ENCODE measurements at regions not wholly inside any gene's neighbourhood (a gene's known extent, or its start where the extent isn't known, plus 50 kb on each side); places are given as distances from the start of the nearest gene placed in this dataset.
"Not testable (repeated sequence)": the region's sequence is repeated elsewhere in the genome, so short reads cannot be mapped to it uniquely, and the experiment has no call there.

DNA sequence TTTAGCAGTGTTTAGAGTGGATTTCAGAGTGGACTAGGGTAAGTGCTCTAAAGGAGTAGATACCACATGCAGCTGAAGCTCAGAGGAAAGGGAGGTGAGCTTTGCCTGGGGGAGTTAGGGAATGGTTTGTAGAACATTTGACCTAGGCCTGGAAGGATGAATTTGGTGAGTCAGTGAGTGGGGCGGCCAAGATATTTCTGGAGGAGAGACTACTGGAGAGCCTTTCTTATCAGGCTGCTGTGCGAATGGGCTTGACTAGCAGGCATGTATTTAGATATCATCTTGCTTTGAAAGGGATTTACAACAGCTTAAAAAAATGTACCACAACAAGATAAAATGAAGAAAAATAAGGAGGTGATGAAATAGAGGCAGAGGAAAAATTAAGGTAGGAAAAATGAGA is 77.8 kb upstream of the ROPN1 start:
- not testable (repeated sequence) for H3K4me3 ChIP-seq (ENCODE audit: extremely low read depth, insufficient read depth, low read length, poor library complexity, severe bottlenecking); H3K36me3 ChIP-seq (ENCODE audit: control insufficient read depth, insufficient read depth, low read length); H3K9me3 ChIP-seq (ENCODE audit: control insufficient read depth, low read length); H3K4me1 ChIP-seq (ENCODE audit: control insufficient read depth, insufficient read depth, low read length, poor library complexity, severe bottlenecking)
- WGBS, 2 experiments (ENCODE audit: insufficient coverage in 2 of 2), result no CpG with 5 or more reads among the region's 2 CpGs
- peak overlapping the region; percentile 29 for H3K27ac ChIP-seq (ENCODE audit: low read depth, low read length, severe bottlenecking)

DNA sequence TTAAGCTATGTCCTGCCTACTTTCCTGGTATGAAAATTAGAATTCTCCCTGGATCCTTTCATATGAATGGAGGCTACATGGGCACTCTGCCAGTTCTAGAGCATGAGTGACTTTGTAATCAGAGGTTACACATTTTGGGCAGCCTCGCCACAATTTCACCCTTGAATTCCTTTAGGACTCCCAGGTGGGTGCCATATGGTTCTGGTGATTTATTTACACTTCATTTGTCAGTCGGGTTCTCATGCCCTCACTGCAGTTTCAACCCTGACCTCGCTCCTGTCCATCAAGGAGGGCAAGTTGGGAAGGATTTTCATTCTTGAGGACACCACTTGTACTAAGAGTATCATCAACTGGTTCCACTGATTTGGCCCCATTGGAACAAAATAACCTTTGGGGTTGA is 83.2 kb upstream of the ROPN1 start:
- not testable (repeated sequence) for H3K36me3 ChIP-seq (ENCODE audit: control insufficient read depth, insufficient read depth, low read length); H3K27ac ChIP-seq (ENCODE audit: low read depth, low read length, severe bottlenecking); H3K9me3 ChIP-seq (ENCODE audit: control insufficient read depth, low read length); H3K4me1 ChIP-seq (ENCODE audit: control insufficient read depth, insufficient read depth, low read length, poor library complexity, severe bottlenecking); H3K4me3 ChIP-seq (ENCODE audit: extremely low read depth, insufficient read depth, low read length, poor library complexity, severe bottlenecking)
- 86% methylated on average over 1 of the region's 3 CpGs; no CpG with 5 or more reads in 1 of the 2 experiments for WGBS, 2 experiments (ENCODE audit: insufficient coverage in 2 of 2)

GRCh38 chr3:124075753-124076152 is 83.8 kb upstream of the ROPN1 start:
- 96 to 99% methylated on average over 8 of the region's 9 CpGs for WGBS, 2 experiments (ENCODE audit: insufficient coverage in 2 of 2)
- H3K27ac ChIP-seq (ENCODE audit: low read depth, low read length, severe bottlenecking), result no peak overlapping the region

DNA sequence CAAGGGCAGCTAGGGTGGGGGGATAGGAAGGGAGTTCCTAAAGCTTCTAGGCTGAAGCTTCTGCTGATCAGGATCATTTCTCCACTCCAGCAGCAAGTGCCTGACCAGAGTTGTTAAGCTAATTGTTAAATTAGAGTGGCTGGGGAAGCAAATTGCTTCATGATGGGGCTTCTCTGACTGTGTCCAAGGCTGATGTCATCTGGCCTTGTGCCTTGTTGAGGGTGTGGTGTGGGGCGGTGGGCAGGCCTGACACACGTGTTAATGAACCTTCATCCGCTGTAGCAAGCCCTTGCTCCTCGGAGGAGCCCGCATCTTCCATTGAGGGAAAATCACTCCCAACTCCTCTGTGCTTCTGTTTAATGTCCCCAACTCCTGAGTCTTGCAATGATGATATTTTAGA is 84.3 kb upstream of the ROPN1 start:
- 98 to 100% methylated on average over 5 of the region's 5 CpGs for WGBS, 2 experiments (ENCODE audit: insufficient coverage in 2 of 2)
- H3K4me3 ChIP-seq (ENCODE audit: extremely low read depth, insufficient read depth, low read length, poor library complexity, severe bottlenecking), result no peak overlapping the region
- H3K9me3 ChIP-seq (ENCODE audit: control insufficient read depth, low read length), result no peaks in the 10 kb centered on the region
- H3K36me3 ChIP-seq (ENCODE audit: control insufficient read depth, insufficient read depth, low read length), result no peaks in the 10 kb centered on the region
- H3K27ac ChIP-seq (ENCODE audit: low read depth, low read length, severe bottlenecking), result no peak overlapping the region
- H3K4me1 ChIP-seq (ENCODE audit: control insufficient read depth, insufficient read depth, low read length, poor library complexity, severe bottlenecking), result no peaks in the 10 kb centered on the region

More at GRCh38 chr3:124075753-124076152, 83.8 kb upstream of the ROPN1 start:
- no peaks in the 10 kb centered on the region for H3K4me1 ChIP-seq (ENCODE audit: control insufficient read depth, insufficient read depth, low read length, poor library complexity, severe bottlenecking)
- no peaks in the 10 kb centered on the region for H3K9me3 ChIP-seq (ENCODE audit: control insufficient read depth, low read length)
- no peak overlapping the region for H3K4me3 ChIP-seq (ENCODE audit: extremely low read depth, insufficient read depth, low read length, poor library complexity, severe bottlenecking)
- H3K36me3 ChIP-seq (ENCODE audit: control insufficient read depth, insufficient read depth, low read length), result no peaks in the 10 kb centered on the region

GRCh38 chr3:124078953-124079911 is 87.3 kb upstream of the ROPN1 start:
- Histone ChIP-seq H3K4me3 (ENCODE audit: extremely low read depth, insufficient read depth, low read length, poor library complexity, severe bottlenecking) (no peak overlapping the region), H3K27ac (ENCODE audit: low read depth, low read length, severe bottlenecking) (peak overlapping the region; percentile 33), H3K9me3 (ENCODE audit: control insufficient read depth, low read length) (no peaks in the 10 kb centered on the region), H3K36me3 (ENCODE audit: control insufficient read depth, insufficient read depth, low read length) (no peaks in the 10 kb centered on the region), H3K4me1 (ENCODE audit: control insufficient read depth, insufficient read depth, low read length, poor library complexity, severe bottlenecking) (no peaks in the 10 kb centered on the region)
- 52 to 60% methylated on average over 3 of the region's 4 CpGs for WGBS, 2 experiments (ENCODE audit: insufficient coverage in 2 of 2)

GRCh38 chr3:124079912-124080276 is 88.0 kb upstream of the ROPN1 start:
- Histone ChIP-seq H3K4me3 (ENCODE audit: extremely low read depth, insufficient read depth, low read length, poor library complexity, severe bottlenecking) (no peak overlapping the region), H3K36me3 (ENCODE audit: control insufficient read depth, insufficient read depth, low read length) (no peaks in the 10 kb centered on the region), H3K9me3 (ENCODE audit: control insufficient read depth, low read length) (no peaks in the 10 kb centered on the region), H3K4me1 (ENCODE audit: control insufficient read depth, insufficient read depth, low read length, poor library complexity, severe bottlenecking) (no peaks in the 10 kb centered on the region), H3K27ac (ENCODE audit: low read depth, low read length, severe bottlenecking) (no peak overlapping the region)
- WGBS, 2 experiments (ENCODE audit: insufficient coverage in 2 of 2), result no CpG with 5 or more reads among the region's 2 CpGs

DNA sequence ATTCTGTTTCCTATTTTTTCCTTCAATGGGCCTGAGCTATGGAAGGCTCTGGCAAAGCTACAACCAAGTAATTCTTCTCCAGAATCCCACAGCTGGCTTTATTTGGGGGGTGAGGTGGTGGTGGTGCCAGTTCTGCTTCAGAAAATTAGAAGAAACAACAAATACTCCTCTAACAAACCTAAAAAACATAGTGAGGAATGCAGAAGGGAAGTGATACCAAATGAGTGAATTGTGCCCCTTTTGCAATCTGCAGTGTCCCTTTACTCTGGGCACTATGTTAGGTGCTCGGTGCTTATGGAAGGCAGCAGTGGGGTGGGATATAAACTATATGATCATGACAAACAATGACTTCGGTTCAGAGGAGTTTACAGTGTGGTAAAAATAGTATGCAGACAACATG is 90.4 kb upstream of the ROPN1 start:
- Histone ChIP-seq H3K27ac (ENCODE audit: low read depth, low read length, severe bottlenecking) (no peak overlapping the region), H3K36me3 (ENCODE audit: control insufficient read depth, insufficient read depth, low read length) (no peaks in the 10 kb centered on the region), H3K9me3 (ENCODE audit: control insufficient read depth, low read length) (no peaks in the 10 kb centered on the region), H3K4me3 (ENCODE audit: extremely low read depth, insufficient read depth, low read length, poor library complexity, severe bottlenecking) (no peak overlapping the region), H3K4me1 (ENCODE audit: control insufficient read depth, insufficient read depth, low read length, poor library complexity, severe bottlenecking) (no peaks in the 10 kb centered on the region)
- WGBS, 2 experiments (ENCODE audit: insufficient coverage in 2 of 2), result 100% methylated on average over 1 of the region's 2 CpGs

DNA sequence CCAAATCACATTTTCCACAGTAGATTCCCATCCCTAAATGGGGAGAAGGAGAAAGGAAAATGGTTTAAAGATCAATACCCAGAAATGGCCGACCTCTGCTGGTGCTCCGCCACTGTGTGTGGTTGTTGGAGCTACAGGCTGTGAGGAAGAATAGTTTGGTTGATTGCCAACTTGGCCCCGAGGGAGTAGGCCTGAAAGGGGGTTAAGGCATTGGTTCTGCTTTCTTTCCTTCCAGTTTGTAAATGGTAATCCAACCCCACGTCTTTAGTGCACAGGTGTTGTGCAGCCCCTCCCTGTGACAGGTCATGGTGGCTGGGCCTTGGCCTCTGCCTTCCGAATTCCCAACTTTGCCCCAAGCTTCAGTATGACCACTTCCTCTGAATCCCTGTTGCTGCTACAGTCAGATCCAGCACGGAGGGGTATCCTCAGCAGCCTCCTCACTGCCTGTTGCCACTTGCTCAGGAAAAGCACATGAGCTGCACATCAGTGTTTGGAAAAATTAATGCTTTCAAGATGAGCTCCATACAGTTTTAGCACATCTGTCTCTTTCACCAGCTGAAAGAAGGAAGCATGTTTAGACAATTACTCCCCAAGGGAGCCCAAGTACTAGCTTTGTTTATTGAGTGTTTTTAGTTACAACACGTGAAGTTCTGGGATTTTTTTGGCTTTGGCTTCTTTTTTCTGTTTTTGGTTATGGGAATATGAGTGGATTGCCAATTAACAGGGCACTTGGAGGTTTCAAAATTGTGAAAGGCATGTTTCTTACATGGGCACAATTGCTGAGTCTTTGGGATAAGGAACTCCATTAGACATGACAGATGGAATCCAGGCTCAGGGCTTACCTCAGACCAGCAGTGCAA is 92.3 kb upstream of the ROPN1 start:
- Histone ChIP-seq H3K9me3 (ENCODE audit: control insufficient read depth, low read length) (no peaks in the 10 kb centered on the region), H3K36me3 (ENCODE audit: control insufficient read depth, insufficient read depth, low read length) (no peaks in the 10 kb centered on the region), H3K4me1 (ENCODE audit: control insufficient read depth, insufficient read depth, low read length, poor library complexity, severe bottlenecking) (no peaks in the 10 kb centered on the region), H3K4me3 (ENCODE audit: extremely low read depth, insufficient read depth, low read length, poor library complexity, severe bottlenecking) (no peak overlapping the region), H3K27ac (ENCODE audit: low read depth, low read length, severe bottlenecking) (no peak overlapping the region)
- 75 to 82% methylated on average over 5 to 7 of the region's 7 CpGs for WGBS, 2 experiments (ENCODE audit: insufficient coverage in 2 of 2)

DNA sequence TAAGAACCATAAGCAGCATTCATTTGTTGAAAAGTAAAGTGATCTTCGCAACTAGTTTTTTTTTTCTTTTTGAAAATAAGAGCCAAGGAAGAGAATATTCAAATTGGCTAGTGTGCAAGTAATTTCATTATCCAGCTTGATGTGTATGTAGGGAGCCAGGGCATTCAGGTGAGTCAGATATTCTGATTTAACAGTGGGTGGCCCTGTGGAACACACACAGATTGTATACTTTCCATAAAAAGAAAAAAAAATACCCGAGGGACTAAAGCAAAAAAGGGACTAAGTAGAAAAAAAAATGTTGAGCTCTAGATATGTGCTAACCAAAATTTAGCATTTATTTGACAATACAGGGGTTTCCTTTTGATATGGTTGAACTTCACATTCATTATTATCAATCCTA is 96.9 kb upstream of the ROPN1 start:
- H3K9me3 ChIP-seq (ENCODE audit: control insufficient read depth, low read length), result no peaks in the 10 kb centered on the region
- H3K4me3 ChIP-seq (ENCODE audit: extremely low read depth, insufficient read depth, low read length, poor library complexity, severe bottlenecking), result no peak overlapping the region
- WGBS, 2 experiments (ENCODE audit: insufficient coverage in 2 of 2), result 80% methylated on average over 1 of the region's 2 CpGs; no CpG with 5 or more reads in 1 of the 2 experiments
- no peak overlapping the region for H3K27ac ChIP-seq (ENCODE audit: low read depth, low read length, severe bottlenecking)
- H3K36me3 ChIP-seq (ENCODE audit: control insufficient read depth, insufficient read depth, low read length), result no peaks in the 10 kb centered on the region
- H3K4me1 ChIP-seq (ENCODE audit: control insufficient read depth, insufficient read depth, low read length, poor library complexity, severe bottlenecking), result peaks cover 9% of the 10 kb centered on the region

GRCh38 chr3:124089214-124089613 is 97.3 kb upstream of the ROPN1 start:
- peaks cover 9% of the 10 kb centered on the region for H3K4me1 ChIP-seq (ENCODE audit: control insufficient read depth, insufficient read depth, low read length, poor library complexity, severe bottlenecking)
- H3K27ac ChIP-seq (ENCODE audit: low read depth, low read length, severe bottlenecking), result no peak overlapping the region
- no peak overlapping the region for H3K4me3 ChIP-seq (ENCODE audit: extremely low read depth, insufficient read depth, low read length, poor library complexity, severe bottlenecking)
- H3K9me3 ChIP-seq (ENCODE audit: control insufficient read depth, low read length), result no peaks in the 10 kb centered on the region
- H3K36me3 ChIP-seq (ENCODE audit: control insufficient read depth, insufficient read depth, low read length), result no peaks in the 10 kb centered on the region
- WGBS, 2 experiments (ENCODE audit: insufficient coverage in 2 of 2), result 82 to 100% methylated on average over 1 to 2 of the region's 2 CpGs

All from mesodermal cell (in vitro differentiated cells).